WTC11 (cell line): ENCODE measurements at regions not wholly inside any gene's neighbourhood (a gene's known extent, or its start where the extent isn't known, plus 50 kb on each side); places are given as distances from the start of the nearest gene placed in this dataset.

Experiments used
- ATAC-seq: fragments of 200-7000 bp; cut with Tn5 transposase; 2 replicates; pipeline ENCODE4 v1.10.0; 2021; ENCODE audit warnings: mild to moderate bottlenecking, moderate library complexity
- CTCF ChIA-PET: fragments of 300-600 bp; sonication (Branson Sonifier 250); formaldehyde crosslinking; loops from one replicate; lab custom pipeline; 2021; ENCODE audit warnings: antibody characterized with exemption; lab: Charles Lee
- POLR2A ChIA-PET: fragments of 350-600 bp; sonication (Branson Sonifier 250); formaldehyde crosslinking; loops from one replicate; lab custom pipeline; 2021; ENCODE audit warnings: antibody characterized with exemption; lab: Charles Lee
- DNase-seq: peaks from one replicate; pipeline ENCODE4 v3.0.0; 2021; ENCODE audit warnings: low spot score
- H3K27ac Mint-ChIP-seq: 2 replicates; pipeline ENCODE4 v1.8.0; 2021; ENCODE audit warnings: mixed read lengths
- H3K27me3 Mint-ChIP-seq: 2 replicates; pipeline ENCODE4 v1.8.0; 2021; ENCODE audit warnings: low read depth, mild to moderate bottlenecking, moderate library complexity, mixed read lengths
- H3K36me3 Mint-ChIP-seq: 2 replicates; pipeline ENCODE4 v1.8.0; 2021; ENCODE audit warnings: mixed read lengths
- H3K4me1 Mint-ChIP-seq: 2 replicates; pipeline ENCODE4 v1.8.0; 2022; ENCODE audit warnings: mixed read lengths
- H3K4me3 Mint-ChIP-seq: 2 replicates; pipeline ENCODE4 v1.8.0; 2021; ENCODE audit warnings: mild to moderate bottlenecking, moderate library complexity, mixed read lengths
- H3K9me3 Mint-ChIP-seq: 2 replicates; pipeline ENCODE4 v1.8.0; 2021; ENCODE audit warnings: mixed read lengths
- ESRRA ChIP-seq: sonication (generic); formaldehyde crosslinking; IDR thresholded peaks from 2 replicates; pipeline ENCODE4 v1.8.1; 2022; ENCODE audit warnings: mild to moderate bottlenecking, missing genetic modification reagents, borderline replicate concordance
- FOXK1 ChIP-seq: sonication (generic); formaldehyde crosslinking; IDR thresholded peaks from 2 replicates; pipeline ENCODE4 v1.8.0; 2022; ENCODE audit warnings: mild to moderate bottlenecking, moderate library complexity, missing genetic modification reagents
- JUN ChIP-seq: sonication (generic); formaldehyde crosslinking; IDR thresholded peaks from 2 replicates; pipeline ENCODE4 v1.8.0; 2023; ENCODE audit warnings: mild to moderate bottlenecking, missing genetic modification reagents
- NFATC4 ChIP-seq: fragments of 250-450 bp; sonication (Bioruptor Pico); IDR thresholded peaks from 2 replicates; pipeline ENCODE4 v1.9.0; 2021; ENCODE audit warnings: mild to moderate bottlenecking
- TP53 ChIP-seq: sonication (generic); formaldehyde crosslinking; IDR thresholded peaks from 2 replicates; pipeline ENCODE4 v1.8.1; 2023; ENCODE audit warnings: mild to moderate bottlenecking, missing genetic modification reagents
- ZNF138 ChIP-seq: sonication (generic); formaldehyde crosslinking; conservative IDR thresholded peaks from 2 replicates; pipeline ENCODE4 v1.8.1; 2022; ENCODE audit warnings: mild to moderate bottlenecking, moderate library complexity, missing genetic modification reagents
- ZNF416 ChIP-seq: fragments of 250-450 bp; sonication (Bioruptor Pico); IDR thresholded peaks from 2 replicates; pipeline ENCODE4 v1.9.0; 2021; ENCODE audit warnings: mild to moderate bottlenecking, inconsistent platforms
- TF ChIP-seq, protein P1 (sequence below): sonication (generic); formaldehyde crosslinking; IDR thresholded peaks from 2 replicates; pipeline ENCODE4 v1.8.1; 2023; ENCODE audit warnings: mild to moderate bottlenecking, missing genetic modification reagents
- TF ChIP-seq, protein P2 (sequence below): sonication (generic); formaldehyde crosslinking; conservative IDR thresholded peaks from 2 replicates; pipeline ENCODE4 v1.8.1; 2023; ENCODE audit warnings: mild to moderate bottlenecking, low read depth, missing genetic modification reagents, moderate library complexity
- TF ChIP-seq, protein P3 (sequence below): sonication (generic); formaldehyde crosslinking; conservative IDR thresholded peaks from 2 replicates; pipeline ENCODE4 v1.8.1; 2022; ENCODE audit warnings: mild to moderate bottlenecking, missing genetic modification reagents
- TF ChIP-seq, protein P4 (sequence below): fragments of 250-450 bp; sonication (Bioruptor Pico); IDR thresholded peaks from 2 replicates; pipeline ENCODE4 v1.8.0; 2021; ENCODE audit warnings: mild to moderate bottlenecking
- TF ChIP-seq, protein P5 (sequence below): sonication (generic); formaldehyde crosslinking; IDR thresholded peaks from 2 replicates; pipeline ENCODE4 v1.8.0; 2023; ENCODE audit warnings: missing genetic modification reagents

DNA sequence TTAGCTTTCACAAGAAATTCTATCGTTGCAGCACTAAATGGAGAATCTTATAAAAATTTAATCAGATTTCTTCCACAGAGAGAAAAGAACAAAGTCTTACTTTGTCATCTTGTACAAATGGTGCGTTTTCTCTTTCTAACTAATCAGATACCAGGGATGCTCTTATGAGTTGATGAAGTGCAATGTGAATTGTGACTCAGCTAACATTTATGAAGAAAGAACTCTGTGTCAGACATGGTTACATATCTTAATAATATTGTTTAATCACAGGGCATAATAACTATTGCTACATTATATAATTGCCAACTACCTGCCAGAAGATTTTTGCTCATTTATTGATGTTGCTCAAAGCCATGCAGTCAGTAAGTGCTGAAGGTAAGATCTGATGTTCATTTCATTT, 465.0 kb downstream of the CCDC85A start:
- H3K4me3 Mint-ChIP-seq: no peak overlapping the region
- DNase-seq (no peak), ATAC-seq (no peak)
- no peaks in the 10 kb centered on the region; the same call in 1 of the 2 replicates for H3K27me3 Mint-ChIP-seq
- no peaks in the 10 kb centered on the region for H3K4me1 Mint-ChIP-seq
- CTCF ChIA-PET: no interaction called here
- no peaks in the 10 kb centered on the region for H3K9me3 Mint-ChIP-seq
- no peak overlapping the region for H3K27ac Mint-ChIP-seq
- TF ChIP-seq ZNF416 (CRISPR knock-in tag) (no peak), TP53 (CRISPR knock-in tag) (no peak), ZNF138 (CRISPR knock-in tag) (no peak)
- TF ChIP-seq, protein P1, sequence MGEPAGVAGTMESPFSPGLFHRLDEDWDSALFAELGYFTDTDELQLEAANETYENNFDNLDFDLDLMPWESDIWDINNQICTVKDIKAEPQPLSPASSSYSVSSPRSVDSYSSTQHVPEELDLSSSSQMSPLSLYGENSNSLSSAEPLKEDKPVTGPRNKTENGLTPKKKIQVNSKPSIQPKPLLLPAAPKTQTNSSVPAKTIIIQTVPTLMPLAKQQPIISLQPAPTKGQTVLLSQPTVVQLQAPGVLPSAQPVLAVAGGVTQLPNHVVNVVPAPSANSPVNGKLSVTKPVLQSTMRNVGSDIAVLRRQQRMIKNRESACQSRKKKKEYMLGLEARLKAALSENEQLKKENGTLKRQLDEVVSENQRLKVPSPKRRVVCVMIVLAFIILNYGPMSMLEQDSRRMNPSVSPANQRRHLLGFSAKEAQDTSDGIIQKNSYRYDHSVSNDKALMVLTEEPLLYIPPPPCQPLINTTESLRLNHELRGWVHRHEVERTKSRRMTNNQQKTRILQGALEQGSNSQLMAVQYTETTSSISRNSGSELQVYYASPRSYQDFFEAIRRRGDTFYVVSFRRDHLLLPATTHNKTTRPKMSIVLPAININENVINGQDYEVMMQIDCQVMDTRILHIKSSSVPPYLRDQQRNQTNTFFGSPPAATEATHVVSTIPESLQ: no peak
- TF ChIP-seq, protein P2, sequence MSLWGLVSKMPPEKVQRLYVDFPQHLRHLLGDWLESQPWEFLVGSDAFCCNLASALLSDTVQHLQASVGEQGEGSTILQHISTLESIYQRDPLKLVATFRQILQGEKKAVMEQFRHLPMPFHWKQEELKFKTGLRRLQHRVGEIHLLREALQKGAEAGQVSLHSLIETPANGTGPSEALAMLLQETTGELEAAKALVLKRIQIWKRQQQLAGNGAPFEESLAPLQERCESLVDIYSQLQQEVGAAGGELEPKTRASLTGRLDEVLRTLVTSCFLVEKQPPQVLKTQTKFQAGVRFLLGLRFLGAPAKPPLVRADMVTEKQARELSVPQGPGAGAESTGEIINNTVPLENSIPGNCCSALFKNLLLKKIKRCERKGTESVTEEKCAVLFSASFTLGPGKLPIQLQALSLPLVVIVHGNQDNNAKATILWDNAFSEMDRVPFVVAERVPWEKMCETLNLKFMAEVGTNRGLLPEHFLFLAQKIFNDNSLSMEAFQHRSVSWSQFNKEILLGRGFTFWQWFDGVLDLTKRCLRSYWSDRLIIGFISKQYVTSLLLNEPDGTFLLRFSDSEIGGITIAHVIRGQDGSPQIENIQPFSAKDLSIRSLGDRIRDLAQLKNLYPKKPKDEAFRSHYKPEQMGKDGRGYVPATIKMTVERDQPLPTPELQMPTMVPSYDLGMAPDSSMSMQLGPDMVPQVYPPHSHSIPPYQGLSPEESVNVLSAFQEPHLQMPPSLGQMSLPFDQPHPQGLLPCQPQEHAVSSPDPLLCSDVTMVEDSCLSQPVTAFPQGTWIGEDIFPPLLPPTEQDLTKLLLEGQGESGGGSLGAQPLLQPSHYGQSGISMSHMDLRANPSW (CRISPR knock-in tag): no peak
- TF ChIP-seq, protein P3, sequence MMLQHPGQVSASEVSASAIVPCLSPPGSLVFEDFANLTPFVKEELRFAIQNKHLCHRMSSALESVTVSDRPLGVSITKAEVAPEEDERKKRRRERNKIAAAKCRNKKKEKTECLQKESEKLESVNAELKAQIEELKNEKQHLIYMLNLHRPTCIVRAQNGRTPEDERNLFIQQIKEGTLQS: no peak
- no peaks in the 10 kb centered on the region for H3K36me3 Mint-ChIP-seq
- POLR2A ChIA-PET: no interaction called here

DNA sequence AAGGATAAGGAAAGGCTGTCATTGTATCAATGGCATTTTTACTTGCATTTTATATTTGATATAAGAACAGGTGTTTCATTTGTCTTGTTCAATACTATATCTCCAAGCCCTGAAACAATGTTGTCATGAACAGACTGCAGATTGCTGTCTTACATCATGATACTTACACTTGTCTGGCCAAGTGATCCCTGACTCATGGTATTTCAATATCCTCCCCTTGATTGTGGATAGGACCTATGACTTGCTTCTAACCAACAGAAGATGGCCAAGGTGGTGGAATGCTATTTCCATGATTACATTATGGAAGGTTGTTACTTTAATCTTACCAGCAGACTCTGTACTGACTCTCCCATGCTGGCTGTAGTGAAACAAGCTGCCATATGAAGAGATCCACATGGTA, 471.1 kb downstream of the CCDC85A start:
- H3K4me1 Mint-ChIP-seq: no peaks in the 10 kb centered on the region
- peaks cover 5% of the 10 kb centered on the region; the same call in 1 of the 2 replicates for H3K9me3 Mint-ChIP-seq
- no peak for DNase-seq
- no peak for ATAC-seq
- no peaks in the 10 kb centered on the region for H3K27me3 Mint-ChIP-seq
- H3K4me3 Mint-ChIP-seq: no peak overlapping the region
- H3K27ac Mint-ChIP-seq: no peak overlapping the region
- POLR2A ChIA-PET: no interaction called here
- H3K36me3 Mint-ChIP-seq: no peaks in the 10 kb centered on the region
- CTCF ChIA-PET: no interaction called here
- TF ChIP-seq ZNF138 (CRISPR knock-in tag) (no peak), FOXK1 (CRISPR knock-in tag) (no peak)
- TF ChIP-seq, protein P4, sequence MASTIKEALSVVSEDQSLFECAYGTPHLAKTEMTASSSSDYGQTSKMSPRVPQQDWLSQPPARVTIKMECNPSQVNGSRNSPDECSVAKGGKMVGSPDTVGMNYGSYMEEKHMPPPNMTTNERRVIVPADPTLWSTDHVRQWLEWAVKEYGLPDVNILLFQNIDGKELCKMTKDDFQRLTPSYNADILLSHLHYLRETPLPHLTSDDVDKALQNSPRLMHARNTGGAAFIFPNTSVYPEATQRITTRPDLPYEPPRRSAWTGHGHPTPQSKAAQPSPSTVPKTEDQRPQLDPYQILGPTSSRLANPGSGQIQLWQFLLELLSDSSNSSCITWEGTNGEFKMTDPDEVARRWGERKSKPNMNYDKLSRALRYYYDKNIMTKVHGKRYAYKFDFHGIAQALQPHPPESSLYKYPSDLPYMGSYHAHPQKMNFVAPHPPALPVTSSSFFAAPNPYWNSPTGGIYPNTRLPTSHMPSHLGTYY (CRISPR knock-in tag): no peak

DNA sequence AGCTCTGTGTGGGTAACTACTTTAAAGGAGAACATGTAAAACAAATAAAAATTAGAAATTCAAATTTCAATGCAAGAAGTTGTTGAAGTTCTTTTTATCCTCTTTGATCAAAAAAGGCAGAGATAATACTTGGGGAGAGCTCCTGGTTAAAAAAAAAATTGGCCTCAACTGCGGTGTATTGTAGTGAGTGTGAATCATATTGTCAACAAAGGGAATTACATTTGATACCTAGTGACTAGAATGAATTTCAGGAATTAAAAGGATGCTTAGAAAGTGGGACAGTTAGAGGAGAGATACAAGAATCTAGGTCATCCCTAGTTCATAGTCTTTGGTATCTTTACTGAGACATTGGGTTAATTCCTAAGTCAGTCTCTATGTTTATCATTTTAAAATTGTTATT, 473.0 kb downstream of the CCDC85A start:
- no peak overlapping the region for H3K27ac Mint-ChIP-seq
- H3K4me3 Mint-ChIP-seq: no peak overlapping the region
- ChIA-PET CTCF (no interaction called here), POLR2A (no interaction called here)
- no peaks in the 10 kb centered on the region for H3K4me1 Mint-ChIP-seq
- no peaks in the 10 kb centered on the region for H3K27me3 Mint-ChIP-seq
- ATAC-seq (no peak), DNase-seq (no peak)
- H3K36me3 Mint-ChIP-seq: no peaks in the 10 kb centered on the region
- H3K9me3 Mint-ChIP-seq: peaks cover 8% of the 10 kb centered on the region; the same call in 1 of the 2 replicates
- TF ChIP-seq, protein P5, sequence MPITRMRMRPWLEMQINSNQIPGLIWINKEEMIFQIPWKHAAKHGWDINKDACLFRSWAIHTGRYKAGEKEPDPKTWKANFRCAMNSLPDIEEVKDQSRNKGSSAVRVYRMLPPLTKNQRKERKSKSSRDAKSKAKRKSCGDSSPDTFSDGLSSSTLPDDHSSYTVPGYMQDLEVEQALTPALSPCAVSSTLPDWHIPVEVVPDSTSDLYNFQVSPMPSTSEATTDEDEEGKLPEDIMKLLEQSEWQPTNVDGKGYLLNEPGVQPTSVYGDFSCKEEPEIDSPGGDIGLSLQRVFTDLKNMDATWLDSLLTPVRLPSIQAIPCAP (CRISPR knock-in tag): no peak
- TF ChIP-seq ESRRA (no peak), JUN (CRISPR knock-in tag) (no peak), NFATC4 (no peak)
- TF ChIP-seq, protein P4 (CRISPR knock-in tag): no peak
